Mesothelial cell of epicardium (in vitro differentiated cells): ENCODE measurements at regions not wholly inside any gene's neighbourhood (a gene's known extent, or its start where the extent isn't known, plus 50 kb on each side); places are given as distances from the start of the nearest gene placed in this dataset.
A peak's percentile ranks its signal among the peaks of the same experiment; 100 is the strongest.
"Not testable (repeated sequence)": the region's sequence is repeated elsewhere in the genome, so short reads cannot be mapped to it uniquely, and the experiment has no call there.

Experiments used
- DNase-seq, 2 experiments: peaks; one replicate each; pipeline ENCODE4 v3.0.0; 2021; ENCODE audit warnings: low spot score in 2 of 2; ENCODE audit not compliant: unreplicated experiment in 2 of 2
- H3K27ac Mint-ChIP-seq: 2 replicates; pipeline ENCODE4 v1.8.0; 2021; ENCODE audit warnings: mixed read lengths
- H3K27me3 Mint-ChIP-seq: 2 replicates; pipeline ENCODE4 v1.8.0; 2021; ENCODE audit warnings: low read depth, mixed read lengths
- H3K36me3 Mint-ChIP-seq: 2 replicates; pipeline ENCODE4 v1.8.0; 2021; ENCODE audit warnings: mixed read lengths
- H3K4me1 Mint-ChIP-seq: 2 replicates; pipeline ENCODE4 v1.8.0; 2021; ENCODE audit warnings: mixed read lengths
- H3K4me3 Mint-ChIP-seq: 2 replicates; pipeline ENCODE4 v1.8.0; 2021; ENCODE audit warnings: mild to moderate bottlenecking, moderate library complexity, mixed read lengths
- H3K9me3 Mint-ChIP-seq: 2 replicates; pipeline ENCODE4 v1.8.0; 2021; ENCODE audit warnings: mixed read lengths
- CTCF ChIP-seq: fragments of 200-600 bp; sonication (generic); IDR thresholded peaks from one replicate; pipeline ENCODE4 v1.5.0; 2021; ENCODE audit warnings: antibody characterized with exemption; ENCODE audit not compliant: unreplicated experiment

GRCh38 chr20:26009402-26010223 is 313.0 kb upstream of the ZNF337 start:
- H3K9me3 Mint-ChIP-seq, H3K36me3 Mint-ChIP-seq, H3K27me3 Mint-ChIP-seq, H3K4me1 Mint-ChIP-seq: not testable (repeated sequence)
- peak; percentile 53 to 70 for DNase-seq
- Mint-ChIP-seq H3K27ac (peak overlapping the region; percentile 99), H3K4me3 (peak overlapping the region; percentile 94)

DNA sequence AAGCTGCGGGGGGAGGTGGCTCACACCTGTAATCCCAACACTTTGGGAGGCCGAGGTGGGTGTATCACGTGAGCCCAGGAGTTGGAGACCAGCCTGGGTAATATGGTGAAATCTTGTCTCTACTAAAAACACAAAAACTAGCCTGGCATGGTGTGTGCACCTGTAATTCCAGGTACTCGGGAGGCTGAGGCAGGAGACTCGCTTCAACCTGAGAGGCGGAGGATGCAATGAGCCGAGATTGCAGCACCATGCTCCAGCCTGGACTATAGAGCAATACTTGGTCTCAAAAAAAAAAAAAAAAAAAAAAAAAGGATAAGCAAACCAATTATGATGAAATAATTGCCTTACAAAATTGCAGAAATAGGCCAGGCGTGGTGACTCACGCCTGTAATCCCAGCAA is 311.4 kb upstream of the ZNF337 start:
- H3K9me3 Mint-ChIP-seq, H3K27me3 Mint-ChIP-seq, DNase-seq, H3K4me3 Mint-ChIP-seq, H3K27ac Mint-ChIP-seq, H3K4me1 Mint-ChIP-seq, H3K36me3 Mint-ChIP-seq: not testable (repeated sequence)

- not testable (repeated sequence) for H3K27ac Mint-ChIP-seq, H3K27me3 Mint-ChIP-seq, H3K9me3 Mint-ChIP-seq, H3K4me3 Mint-ChIP-seq, H3K4me1 Mint-ChIP-seq, H3K36me3 Mint-ChIP-seq, DNase-seq
Measured at GRCh38 chr20:26006164-26006563, 309.5 kb upstream of the ZNF337 start.

DNA sequence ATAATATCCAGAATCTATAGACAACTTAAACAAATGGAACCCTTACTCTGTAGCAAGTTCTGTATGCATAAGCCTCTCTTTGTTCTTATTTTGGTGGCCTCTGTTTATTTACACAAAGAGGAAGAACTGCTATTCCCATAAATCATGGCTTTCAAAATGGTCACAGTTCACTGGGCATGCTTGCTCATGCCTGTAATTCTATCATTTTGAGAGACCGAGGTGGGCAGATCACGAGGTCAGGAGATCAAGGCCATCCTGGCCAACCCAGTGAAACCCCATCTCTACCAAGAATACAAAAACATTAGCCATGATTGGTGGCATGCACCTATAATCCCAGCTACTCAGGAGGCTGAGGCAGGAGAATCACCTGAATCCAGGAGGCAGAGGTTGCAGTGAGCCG is 307.3 kb upstream of the ZNF337 start:
- not testable (repeated sequence) for H3K27ac Mint-ChIP-seq, H3K4me3 Mint-ChIP-seq, H3K9me3 Mint-ChIP-seq, H3K4me1 Mint-ChIP-seq, H3K36me3 Mint-ChIP-seq, H3K27me3 Mint-ChIP-seq, DNase-seq

DNA sequence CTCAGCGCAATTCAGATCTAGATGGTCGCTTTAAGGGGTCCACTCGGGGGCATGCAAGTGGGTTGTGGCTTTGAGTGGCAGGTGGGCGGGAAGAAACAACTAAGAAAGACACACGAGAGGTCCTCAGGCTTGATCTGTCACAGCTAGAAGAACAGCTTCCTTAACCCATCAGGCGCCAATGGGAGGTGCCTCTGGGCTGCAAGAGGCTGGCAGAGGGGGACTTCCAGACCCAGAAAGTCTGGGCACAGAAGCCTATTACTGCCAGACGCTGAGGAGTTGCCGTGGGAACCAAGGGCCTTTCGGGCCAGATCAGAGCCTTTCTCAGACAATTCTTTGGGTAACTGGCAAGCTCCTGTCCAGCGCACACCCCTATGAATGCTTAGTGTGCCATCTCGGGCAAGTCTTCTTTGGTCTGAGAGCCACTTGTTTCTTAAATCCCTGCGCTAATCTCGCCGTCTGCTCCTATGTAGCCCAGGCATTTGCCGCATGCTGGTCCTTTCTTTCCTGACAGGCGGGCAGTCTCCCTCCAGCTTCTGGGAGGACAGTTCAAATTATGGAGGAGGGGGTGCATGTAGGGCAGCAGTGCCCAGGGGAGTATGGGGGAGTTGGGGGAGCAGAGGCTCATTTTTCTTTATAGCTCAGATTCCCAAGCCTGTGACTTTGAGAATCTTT is 300.9 kb upstream of the ZNF337 start:
- DNase-seq, H3K4me1 Mint-ChIP-seq, H3K9me3 Mint-ChIP-seq, H3K36me3 Mint-ChIP-seq, H3K4me3 Mint-ChIP-seq, H3K27me3 Mint-ChIP-seq, H3K27ac Mint-ChIP-seq: not testable (repeated sequence)

DNA sequence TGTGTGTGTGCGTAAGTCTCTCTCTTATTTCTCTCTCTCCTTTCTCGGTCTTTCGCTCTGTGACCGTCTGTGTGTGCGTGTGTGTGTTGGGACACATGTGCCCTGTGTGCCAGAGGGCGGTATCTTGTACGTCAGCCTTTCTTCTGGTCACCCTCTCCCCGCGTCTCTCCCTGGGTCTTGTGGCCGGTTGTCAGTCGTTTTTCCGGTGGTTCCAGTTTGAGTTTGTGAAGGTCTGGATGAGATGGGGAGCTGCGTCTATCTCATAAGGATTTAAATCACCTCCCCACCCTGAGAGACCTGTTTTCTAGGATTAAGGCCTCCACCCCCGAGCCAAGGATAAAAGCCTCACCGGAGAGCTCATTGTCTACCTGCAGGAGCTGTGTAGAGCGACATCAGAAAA is 295.5 kb upstream of the ZNF337 start:
- DNase-seq = no peak
- Mint-ChIP-seq H3K9me3 (no peaks in the 10 kb centered on the region), H3K27me3 (peaks cover 5% of the 10 kb centered on the region), H3K36me3 (no peaks in the 10 kb centered on the region), H3K27ac (no peak overlapping the region), H3K4me1 (peaks cover 5% of the 10 kb centered on the region), H3K4me3 (no peak overlapping the region)
- no peak for TF ChIP-seq CTCF

- Mint-ChIP-seq H3K9me3 (no peaks in the 10 kb centered on the region), H3K27ac (no peak overlapping the region), H3K36me3 (no peaks in the 10 kb centered on the region), H3K27me3 (peaks cover 5% of the 10 kb centered on the region), H3K4me1 (peaks cover 5% of the 10 kb centered on the region), H3K4me3 (no peak overlapping the region)
- no peak for TF ChIP-seq CTCF
- no peak for DNase-seq
Measured at GRCh38 chr20:25991756-25992130, 295.1 kb upstream of the ZNF337 start.

- no peaks in the 10 kb centered on the region for H3K9me3 Mint-ChIP-seq
- H3K27me3 Mint-ChIP-seq = peaks cover 5% of the 10 kb centered on the region
- no peak overlapping the region for H3K4me3 Mint-ChIP-seq
- DNase-seq = no peak
- H3K36me3 Mint-ChIP-seq = no peaks in the 10 kb centered on the region
- TF ChIP-seq CTCF = no peak
- peaks cover 5% of the 10 kb centered on the region for H3K4me1 Mint-ChIP-seq
- H3K27ac Mint-ChIP-seq = no peak overlapping the region
Measured at GRCh38 chr20:25991051-25991755, 294.6 kb upstream of the ZNF337 start.

GRCh38 chr20:25989686-25990085 is 293.0 kb upstream of the ZNF337 start:
- DNase-seq, H3K4me3 Mint-ChIP-seq, H3K27ac Mint-ChIP-seq: not testable (repeated sequence)

More at GRCh38 chr20:25989686-25990085, 293.0 kb upstream of the ZNF337 start:
- H3K4me1 Mint-ChIP-seq, H3K36me3 Mint-ChIP-seq, H3K9me3 Mint-ChIP-seq, H3K27me3 Mint-ChIP-seq: not testable (repeated sequence)
